H1 (cell line): ENCODE measurements at regions not wholly inside any gene's neighbourhood (a gene's known extent, or its start where the extent isn't known, plus 50 kb on each side); places are given as distances from the start of the nearest gene placed in this dataset.

ENCODE experiments used
- CEBPB ChIP-seq: IDR thresholded peaks from 2 replicates; pipeline ENCODE4 v1.6.1; 2012; ENCODE audit warnings: low read depth, low read length
- EGR1 ChIP-seq: IDR thresholded peaks from 2 replicates; pipeline ENCODE4 v1.6.1; 2011; ENCODE audit warnings: low read depth, low read length, borderline replicate concordance
- NANOG ChIP-seq: IDR thresholded peaks from 2 replicates; pipeline ENCODE4 v1.6.1; 2011; ENCODE audit warnings: low read length, low read depth, mild to moderate bottlenecking, inconsistent platforms; ENCODE audit not compliant: insufficient read depth, poor library complexity, severe bottlenecking
- TF ChIP-seq, protein P1 (sequence below), 3 experiments: IDR thresholded peaks; 1 replicate in 2 of 3; 2 replicates in 1 of 3; pipeline versions ENCODE4 v1.5.1 to v1.6.1; 2011; ENCODE audit warnings: low read length in 3 of 3, mild to moderate bottlenecking in 3 of 3, inconsistent platforms in 2 of 3, low read depth in 1 of 3, moderate library complexity in 1 of 3; ENCODE audit not compliant: insufficient read depth in 1 of 3; ENCODE audit errors: control extremely low read depth in 1 of 3

DNA sequence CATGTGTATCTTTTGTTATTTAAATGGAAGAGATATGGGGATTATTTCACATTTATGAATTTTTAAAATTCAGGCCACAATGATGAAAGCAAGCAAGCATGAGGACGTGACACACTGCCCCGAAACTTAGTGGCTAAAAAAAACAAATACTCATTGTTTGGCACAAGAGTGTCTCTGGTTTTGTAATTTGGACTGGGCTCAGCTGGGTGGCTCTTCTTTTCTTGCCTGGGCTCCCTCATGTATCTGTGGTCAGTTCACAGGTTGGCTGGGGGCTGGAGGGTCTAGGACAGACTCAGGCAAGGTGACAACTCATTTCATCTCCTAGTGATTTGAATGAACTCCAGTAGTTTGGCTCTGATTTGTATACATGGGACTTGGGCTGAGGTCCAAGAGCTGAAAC, 238.4 kb upstream of the PRKX start (continued):
- TF ChIP-seq, protein P1, sequence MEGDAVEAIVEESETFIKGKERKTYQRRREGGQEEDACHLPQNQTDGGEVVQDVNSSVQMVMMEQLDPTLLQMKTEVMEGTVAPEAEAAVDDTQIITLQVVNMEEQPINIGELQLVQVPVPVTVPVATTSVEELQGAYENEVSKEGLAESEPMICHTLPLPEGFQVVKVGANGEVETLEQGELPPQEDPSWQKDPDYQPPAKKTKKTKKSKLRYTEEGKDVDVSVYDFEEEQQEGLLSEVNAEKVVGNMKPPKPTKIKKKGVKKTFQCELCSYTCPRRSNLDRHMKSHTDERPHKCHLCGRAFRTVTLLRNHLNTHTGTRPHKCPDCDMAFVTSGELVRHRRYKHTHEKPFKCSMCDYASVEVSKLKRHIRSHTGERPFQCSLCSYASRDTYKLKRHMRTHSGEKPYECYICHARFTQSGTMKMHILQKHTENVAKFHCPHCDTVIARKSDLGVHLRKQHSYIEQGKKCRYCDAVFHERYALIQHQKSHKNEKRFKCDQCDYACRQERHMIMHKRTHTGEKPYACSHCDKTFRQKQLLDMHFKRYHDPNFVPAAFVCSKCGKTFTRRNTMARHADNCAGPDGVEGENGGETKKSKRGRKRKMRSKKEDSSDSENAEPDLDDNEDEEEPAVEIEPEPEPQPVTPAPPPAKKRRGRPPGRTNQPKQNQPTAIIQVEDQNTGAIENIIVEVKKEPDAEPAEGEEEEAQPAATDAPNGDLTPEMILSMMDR (IDR thresholded peaks at IDR 0.05; ENCODE audit: control extremely low read depth in 1 of 3, insufficient read depth in 1 of 3, low read depth in 1 of 3, low read length in 3 of 3) = no peak
- TF ChIP-seq EGR1 (no peak), NANOG (no peak), CEBPB (no peak)
